CD4-positive, alpha-beta T cell (primary cell): ENCODE measurements at regions not wholly inside any gene's neighbourhood (a gene's known extent, or its start where the extent isn't known, plus 50 kb on each side); places are given as distances from the start of the nearest gene placed in this dataset.

Source experiments
- ATAC-seq: fragments of 200-7000 bp; cut with Tn5 transposase; one replicate; pipeline ENCODE4 v1.10.0; 2022; ENCODE audit warnings: mild to moderate bottlenecking; ENCODE audit not compliant: poor library complexity
- CTCF ChIA-PET: fragments of 350-600 bp; sonication (Branson Sonifier 250); formaldehyde crosslinking; loops from one replicate; lab custom pipeline; 2021; ENCODE audit warnings: antibody characterized with exemption, inconsistent platforms; lab: Charles Lee
- POLR2A ChIA-PET: fragments of 350-600 bp; sonication (Branson Sonifier 250); formaldehyde crosslinking; loops from one replicate; lab custom pipeline; 2021; ENCODE audit warnings: antibody characterized with exemption, inconsistent platforms; lab: Charles Lee
- DNase-seq, 14 experiments: peaks; one replicate each; pipeline ENCODE4 v3.0.0-alpha.2; 2013 to 2020; ENCODE audit warnings: mixed read lengths in 2 of 14
- H3K27ac ChIP-seq, 2 donors: one replicate each; pipeline versions ENCODE4 v1.5.1 to v1.7.0; 2013; ENCODE audit warnings: low read length in 2 of 2, low read depth in 1 of 2, mild to moderate bottlenecking in 1 of 2
- H3K27me3 ChIP-seq, 2 experiments: 1 replicate in 1 of 2; 2 replicates in 1 of 2; pipeline versions ENCODE4 v1.6.1 to v1.7.0; 2013; ENCODE audit warnings: low read length in 2 of 2, control low read depth in 1 of 2, mild to moderate bottlenecking in 1 of 2, moderate library complexity in 1 of 2; ENCODE audit not compliant: insufficient read depth in 2 of 2, control insufficient read depth in 1 of 2
- H3K36me3 ChIP-seq: one replicate; pipeline ENCODE4 v1.6.1; 2013; ENCODE audit warnings: low read length, control low read depth; ENCODE audit not compliant: insufficient read depth
- H3K4me1 ChIP-seq: one replicate; pipeline ENCODE4 v1.6.1; 2013; ENCODE audit warnings: low read length, control low read depth; ENCODE audit not compliant: insufficient read depth
- H3K4me3 ChIP-seq: one replicate; pipeline ENCODE4 v1.5.1; 2013; ENCODE audit warnings: mild to moderate bottlenecking, low read length, moderate library complexity
- H3K9me3 ChIP-seq, 2 experiments: 1 replicate in 1 of 2; 2 replicates in 1 of 2; pipeline versions ENCODE4 v1.6.1 to v1.7.0; 2013; ENCODE audit warnings: low read length in 2 of 2, mild to moderate bottlenecking in 2 of 2, control low read depth in 1 of 2, moderate library complexity in 1 of 2; ENCODE audit not compliant: control insufficient read depth in 1 of 2, insufficient read depth in 1 of 2
- H3K27ac Mint-ChIP-seq: one replicate; pipeline ENCODE4 v1.8.0; 2020; ENCODE audit warnings: mixed read lengths
- H3K27me3 Mint-ChIP-seq: one replicate; pipeline ENCODE4 v1.8.0; 2021; ENCODE audit warnings: mixed read lengths
- H3K36me3 Mint-ChIP-seq: one replicate; pipeline ENCODE4 v1.8.0; 2021; ENCODE audit warnings: low read depth, mixed read lengths
- H3K4me1 Mint-ChIP-seq: one replicate; pipeline ENCODE4 v1.8.0; 2021; ENCODE audit warnings: low read depth, mixed read lengths
- H3K4me3 Mint-ChIP-seq: one replicate; pipeline ENCODE4 v1.8.0; 2020; ENCODE audit warnings: mild to moderate bottlenecking, mixed read lengths
- H3K9me3 Mint-ChIP-seq: one replicate; pipeline ENCODE4 v1.8.0; 2020; ENCODE audit warnings: mixed read lengths
- CTCF ChIP-seq: fragments of 200-600 bp; IDR thresholded peaks from one replicate; pipeline ENCODE4 v1.8.0; 2022; ENCODE audit warnings: antibody characterized with exemption, mild to moderate bottlenecking
- intact Hi-C, 2 experiments: fragments of 100-400 bp; cut with DNase I in 1 of 2; cut with micrococcal nuclease in 1 of 2; formaldehyde crosslinking; loops; one replicate each; pipeline versions ENCODE4 v1.15.1 to v1.9.0; 2023 to 2025; cut with DNase I, micrococcal nuclease

DNA sequence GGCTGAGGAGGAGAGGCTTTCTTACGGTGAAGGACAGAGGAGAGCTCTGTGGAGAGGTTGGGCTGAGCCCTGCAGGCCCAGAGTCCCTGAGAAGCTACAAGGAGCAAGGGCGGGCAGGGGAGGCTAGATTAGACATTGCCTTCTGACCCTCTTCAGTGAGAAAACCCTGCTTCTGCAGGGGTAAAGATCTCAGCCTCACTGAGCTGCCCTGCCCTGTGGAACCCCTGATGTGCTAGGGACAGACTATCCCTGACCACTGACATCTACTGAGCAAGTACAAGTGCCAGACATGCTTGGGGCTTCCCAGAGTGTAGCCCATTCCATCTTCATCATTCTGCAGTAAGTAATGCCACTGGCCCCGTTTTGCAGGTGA lies 111.5 kb downstream of the CYP26B1 start:
- Mint-ChIP-seq H3K4me1 (no peaks in the 10 kb centered on the region), H3K9me3 (no peaks in the 10 kb centered on the region)
- CTCF ChIA-PET, result no interaction called here

GRCh38 chr2:72035518-72036172 lies 112.0 kb downstream of the CYP26B1 start:
- Mint-ChIP-seq H3K27ac (no peak overlapping the region), H3K4me3 (no peak overlapping the region), H3K27me3 (peaks cover 6% of the 10 kb centered on the region), H3K9me3 (no peaks in the 10 kb centered on the region), H3K4me1 (no peaks in the 10 kb centered on the region), H3K36me3 (no peaks in the 10 kb centered on the region)
- H3K9me3 ChIP-seq, result peaks cover 0 to 20% of the 10 kb centered on the region in 2 experiments
- ATAC-seq, result no peak
- no peak overlapping the region for H3K4me3 ChIP-seq
- no peaks in the 10 kb centered on the region for H3K4me1 ChIP-seq
- no peak for TF ChIP-seq CTCF
- H3K27me3 ChIP-seq, result no peaks in the 10 kb centered on the region
- intact Hi-C loops, result no loop called here
- no peak overlapping the region for H3K27ac ChIP-seq
- ChIA-PET POLR2A (no interaction called here), CTCF (no interaction called here)
- H3K36me3 ChIP-seq, result no peaks in the 10 kb centered on the region
- no peak for DNase-seq

More for the DNA sequence above, 111.5 kb downstream of the CYP26B1 start:
- no peak overlapping the region for H3K4me3 Mint-ChIP-seq
- ATAC-seq, result no peak
- no peak overlapping the region for H3K27ac Mint-ChIP-seq
- no peak overlapping the region for H3K4me3 ChIP-seq
- POLR2A ChIA-PET, result no interaction called here
- peaks cover 12% of the 10 kb centered on the region for H3K27me3 Mint-ChIP-seq
- DNase-seq, result no peak
- no peak for TF ChIP-seq CTCF
- no peaks in the 10 kb centered on the region for H3K36me3 Mint-ChIP-seq
- H3K36me3 ChIP-seq, result no peaks in the 10 kb centered on the region
- H3K4me1 ChIP-seq, result no peaks in the 10 kb centered on the region
- H3K27me3 ChIP-seq, result no peaks in the 10 kb centered on the region
- peaks cover 0 to 20% of the 10 kb centered on the region in 2 experiments for H3K9me3 ChIP-seq
- intact Hi-C loops, result no loop called here
- no peak overlapping the region for H3K27ac ChIP-seq

DNA sequence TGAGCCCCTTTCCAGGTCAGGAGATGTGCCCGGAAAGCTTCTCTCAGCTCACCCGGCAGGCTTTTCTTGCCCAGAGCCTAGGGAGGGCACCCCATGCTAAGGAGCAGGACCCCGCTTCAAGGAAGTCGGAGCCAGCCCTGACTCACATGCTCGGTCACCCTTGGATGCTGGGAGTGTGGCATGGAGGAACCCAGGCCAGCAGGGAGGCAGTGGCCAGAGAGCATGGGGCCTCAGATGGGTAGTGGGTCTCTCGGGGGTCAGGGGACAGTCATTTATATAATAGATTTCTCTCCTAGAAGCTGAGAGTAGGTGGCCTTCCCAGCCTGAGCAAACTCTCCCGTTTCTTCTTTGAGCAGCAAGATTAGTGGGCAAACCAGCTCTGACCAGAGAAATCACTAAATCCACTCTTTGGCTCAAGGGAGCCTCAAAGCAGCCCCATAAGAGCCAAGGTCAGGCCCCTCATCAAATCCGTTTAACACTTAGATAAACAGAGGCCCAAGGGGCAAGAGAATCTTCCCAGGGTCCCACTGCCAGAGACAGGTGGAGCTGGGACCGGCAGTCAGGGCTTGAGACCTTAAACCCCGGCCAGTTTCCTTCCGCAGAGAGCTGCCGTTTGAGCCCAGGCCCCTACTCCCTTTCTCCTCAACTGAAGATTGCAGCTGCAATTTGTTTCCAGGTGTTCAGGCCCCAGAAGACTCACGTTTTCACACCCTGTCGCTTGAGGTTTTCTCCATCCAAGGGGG lies 113.1 kb downstream of the CYP26B1 start:
- ChIA-PET CTCF (no interaction called here), POLR2A (no interaction called here)
- Histone ChIP-seq H3K36me3 (no peaks in the 10 kb centered on the region), H3K27me3 (no peaks in the 10 kb centered on the region), H3K27ac (no peak overlapping the region), H3K4me1 (no peaks in the 10 kb centered on the region), H3K4me3 (no peak overlapping the region), H3K9me3 (peaks cover 0 to 20% of the 10 kb centered on the region in 2 experiments)
- Mint-ChIP-seq H3K4me1 (no peaks in the 10 kb centered on the region), H3K27me3 (peaks cover 4% of the 10 kb centered on the region), H3K4me3 (no peak overlapping the region), H3K36me3 (no peaks in the 10 kb centered on the region), H3K27ac (no peak overlapping the region), H3K9me3 (no peaks in the 10 kb centered on the region)
- no peak for TF ChIP-seq CTCF
- no peak for ATAC-seq
- intact Hi-C loops, result no loop called here
- peak in 1 of 14 experiments; percentile 28 for DNase-seq
